ENCODE measurements at regions not wholly inside any gene's neighbourhood (a gene's known extent, or its start where the extent isn't known, plus 50 kb on each side); places are given as distances from the start of the nearest gene placed in this dataset.

DNA sequence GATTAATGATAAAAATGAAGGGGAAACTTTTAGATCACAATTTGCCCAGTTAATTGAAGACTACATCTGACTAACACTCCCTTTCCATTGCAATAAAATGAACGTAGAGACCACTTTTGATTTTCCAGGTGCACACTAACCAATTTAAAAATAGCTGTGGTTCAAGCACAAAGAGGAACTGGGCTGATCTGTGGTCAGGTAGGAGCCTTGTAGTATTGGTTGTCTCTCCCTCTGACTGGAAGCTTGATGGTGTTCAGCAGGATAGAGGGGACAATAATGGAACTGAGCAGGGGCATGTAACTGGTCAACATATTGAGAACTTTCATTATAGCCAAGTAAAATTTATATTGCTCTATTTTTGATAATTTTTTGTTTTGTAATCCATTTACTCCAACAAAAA, 886.8 kb upstream of the SEMA6A start:
- Histone ChIP-seq H3K18ac (ENCODE audit: insufficient read length, low read depth, low read length) (no peak overlapping the region), H2AK5ac (ENCODE audit: insufficient read length, low read length) (no peak overlapping the region), H2BK120ac (ENCODE audit: low read depth, low read length, poor library complexity, severe bottlenecking) (no peak overlapping the region), H3T11ph (ENCODE audit: low read length) (no peak overlapping the region), H3K23me2 (ENCODE audit: insufficient read length, low read depth, low read length, poor library complexity, severe bottlenecking) (no peaks in the 10 kb centered on the region), H3K27ac (ENCODE audit: insufficient read length, low read depth, low read length) (no peak overlapping the region), H3K23ac (ENCODE audit: insufficient read length, low read depth, low read length) (no peak overlapping the region), H4K5ac (ENCODE audit: insufficient read length, low read depth, low read length) (no peak overlapping the region), H4K20me1 (ENCODE audit: control insufficient read depth, insufficient read depth, insufficient read length) (no peaks in the 10 kb centered on the region), H3K4me1 (ENCODE audit: insufficient read depth, low read length) (no peaks in the 10 kb centered on the region), H3K79me1 (ENCODE audit: insufficient read depth, low read depth, low read length, poor library complexity, severe bottlenecking) (no peaks in the 10 kb centered on the region), H3K56ac (ENCODE audit: insufficient read length, low read depth, low read length) (no peak overlapping the region), H4K91ac (ENCODE audit: insufficient read length, low read depth, low read length) (no peak overlapping the region), H2BK12ac (ENCODE audit: insufficient read length, low read depth, low read length) (no peak overlapping the region), H2BK5ac (ENCODE audit: insufficient read length, low read length) (no peak overlapping the region), H3K9ac (ENCODE audit: extremely low read depth, insufficient read length, low read length) (no peak overlapping the region), H3K79me2 (ENCODE audit: insufficient read depth, low read length) (no peaks in the 10 kb centered on the region), H3K27me3 (ENCODE audit: insufficient read depth, low read length) (no peaks in the 10 kb centered on the region), H2BK15ac (ENCODE audit: low read depth, low read length) (no peak overlapping the region), H2AFZ (ENCODE audit: low read length) (no peak overlapping the region), H4K8ac (replicated peaks; ENCODE audit: insufficient read length, low read depth, low read length) (no peak overlapping the region), H3K9me3 (ENCODE audit: control insufficient read depth, low read depth, low read length) (no peaks in the 10 kb centered on the region), H2BK20ac (ENCODE audit: low read depth, low read length, poor library complexity, severe bottlenecking) (no peak overlapping the region), H3K14ac (ENCODE audit: insufficient read depth, low read length) (no peak overlapping the region), H3K4me2 (ENCODE audit: insufficient read depth, insufficient read length, low read length) (no peak overlapping the region), H3K4ac (ENCODE audit: low read depth, low read length) (no peak overlapping the region)
- Mint-ChIP-seq H3K4me3 (no peak overlapping the region), H3K27ac (no peak overlapping the region), H3K36me3 (ENCODE audit: insufficient read depth in 1 of 3, low read depth in 3 of 3) (no peaks in the 10 kb centered on the region), H3K27me3 (ENCODE audit: low read depth) (no peaks in the 10 kb centered on the region), H3K9me3 (no peaks in the 10 kb centered on the region), H3K4me1 (no peaks in the 10 kb centered on the region)
- WGBS (ENCODE audit: extremely low coverage, insufficient read length, low lambda C conversion rate): no CpG with 5 or more reads among the region's 1 CpG
- no peak for DNase-seq
- TF ChIP-seq, protein P1, sequence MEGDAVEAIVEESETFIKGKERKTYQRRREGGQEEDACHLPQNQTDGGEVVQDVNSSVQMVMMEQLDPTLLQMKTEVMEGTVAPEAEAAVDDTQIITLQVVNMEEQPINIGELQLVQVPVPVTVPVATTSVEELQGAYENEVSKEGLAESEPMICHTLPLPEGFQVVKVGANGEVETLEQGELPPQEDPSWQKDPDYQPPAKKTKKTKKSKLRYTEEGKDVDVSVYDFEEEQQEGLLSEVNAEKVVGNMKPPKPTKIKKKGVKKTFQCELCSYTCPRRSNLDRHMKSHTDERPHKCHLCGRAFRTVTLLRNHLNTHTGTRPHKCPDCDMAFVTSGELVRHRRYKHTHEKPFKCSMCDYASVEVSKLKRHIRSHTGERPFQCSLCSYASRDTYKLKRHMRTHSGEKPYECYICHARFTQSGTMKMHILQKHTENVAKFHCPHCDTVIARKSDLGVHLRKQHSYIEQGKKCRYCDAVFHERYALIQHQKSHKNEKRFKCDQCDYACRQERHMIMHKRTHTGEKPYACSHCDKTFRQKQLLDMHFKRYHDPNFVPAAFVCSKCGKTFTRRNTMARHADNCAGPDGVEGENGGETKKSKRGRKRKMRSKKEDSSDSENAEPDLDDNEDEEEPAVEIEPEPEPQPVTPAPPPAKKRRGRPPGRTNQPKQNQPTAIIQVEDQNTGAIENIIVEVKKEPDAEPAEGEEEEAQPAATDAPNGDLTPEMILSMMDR (conservative IDR thresholded peaks at IDR 0.05): no peak
